HCT116 (cell line): ENCODE measurements at regions not wholly inside any gene's neighbourhood (a gene's known extent, or its start where the extent isn't known, plus 50 kb on each side); places are given as distances from the start of the nearest gene placed in this dataset.

Experiments used
- ATAC-seq: fragments of 200-7000 bp; cut with Tn5 transposase; 2 replicates; pipeline ENCODE4 v1.9.1; 2020; ENCODE audit warnings: mild to moderate bottlenecking, moderate library complexity
- BruUV-seq: library from RNA; stranded (reverse); fragments of 400-500 nt; replicated peaks from 2 replicates; lab custom pipeline; 2021; lab: Mats Ljungman, UMichigan
- CTCF ChIA-PET: fragments of 300-600 bp; sonication (Branson Sonifier 250); formaldehyde crosslinking; loops from one replicate; lab custom pipeline; 2021; ENCODE audit warnings: antibody characterized with exemption; lab: Charles Lee
- POLR2A ChIA-PET: fragments of 300-600, 350-600 bp; sonication (Branson Sonifier 250); formaldehyde crosslinking; loops from one replicate; lab custom pipeline; 2021; ENCODE audit warnings: antibody characterized with exemption; lab: Charles Lee
- RAD21 ChIA-PET, 2 experiments: fragments of 300-600 bp; sonication (Branson Sonifier 250); formaldehyde crosslinking; loops; one replicate each; lab custom pipeline; 2023; ENCODE audit warnings: low total read pairs in 2 of 2; ENCODE audit not compliant: uncharacterized antibody in 2 of 2, unreplicated experiment in 2 of 2, low non-redundant PET in 1 of 2; lab: Charles Lee
- DNase-seq: peaks from one replicate; pipeline ENCODE4 v3.0.0-alpha.2; 2010; ENCODE audit warnings: low read depth, low spot score
- H2AFZ ChIP-seq: fragments of 200-600 bp; shearing (Covaris generic), sonication (generic); 2 replicates; pipeline ENCODE4 v1.6.1; 2017; ENCODE audit warnings: low read depth, mixed run types, mixed read lengths, antibody characterized with exemption, low read length; ENCODE audit not compliant: poor library complexity, severe bottlenecking
- H3K27ac ChIP-seq: 2 replicates; pipeline ENCODE4 v1.5.1; 2012; ENCODE audit warnings: low read depth, low read length
- H3K27me3 ChIP-seq: fragments of 200-600 bp; sonication (generic); 2 replicates; pipeline ENCODE4 v1.6.1; 2016; ENCODE audit warnings: mixed run types, low read length, mixed read lengths; ENCODE audit not compliant: insufficient read depth
- H3K36me3 ChIP-seq, 2 experiments: fragments of 200-500 bp in 1 of 2; fragments of 200-600 bp in 1 of 2; sonication (Bioruptor generic) in 1 of 2; sonication (generic) in 1 of 2; 2 replicates each; pipeline versions ENCODE4 v1.5.1 to v1.6.1; 2014 to 2016; ENCODE audit warnings: low read length in 2 of 2, inconsistent platforms in 1 of 2, mixed read lengths in 1 of 2, mixed run types in 1 of 2; ENCODE audit not compliant: insufficient read depth in 2 of 2, control insufficient read depth in 1 of 2
- H3K4me1 ChIP-seq, 2 experiments: fragments of 200-600 bp in 1 of 2; sonication (generic) in 1 of 2; 2 replicates each; pipeline versions ENCODE4 v1.5.1 to v1.6.1; 2012 to 2017; ENCODE audit warnings: low read length in 2 of 2, inconsistent platforms in 1 of 2, mild to moderate bottlenecking in 1 of 2, mixed read lengths in 1 of 2, mixed run types in 1 of 2, moderate library complexity in 1 of 2; ENCODE audit not compliant: insufficient read depth in 2 of 2, control insufficient read depth in 1 of 2
- H3K4me2 ChIP-seq: fragments of 200-600 bp; sonication (generic); 2 replicates; pipeline ENCODE4 v1.6.1; 2017; ENCODE audit warnings: mixed run types, low read length, mixed read lengths
- H3K4me3 ChIP-seq, 2 experiments: fragments of 200-600 bp in 1 of 2; sonication (generic) in 1 of 2; replicated peaks in 1 of 2; 2 replicates each; pipeline ENCODE4 v1.5.1; 2011 to 2016; ENCODE audit warnings: low read length in 2 of 2, control low read depth in 1 of 2, low read depth in 1 of 2, mild to moderate bottlenecking in 1 of 2, mixed read lengths in 1 of 2, mixed run types in 1 of 2
- H3K79me2 ChIP-seq: fragments of 200-600 bp; sonication (generic); 2 replicates; pipeline ENCODE4 v1.6.1; 2017; ENCODE audit warnings: mild to moderate bottlenecking, mixed run types, low read length, moderate library complexity, mixed read lengths; ENCODE audit not compliant: insufficient read depth
- H3K9ac ChIP-seq: fragments of 200-600 bp; sonication (generic); 2 replicates; pipeline ENCODE4 v1.6.1; 2016; ENCODE audit warnings: low read length, mixed read lengths
- H3K9me2 ChIP-seq: fragments of 200-600 bp; sonication (generic), shearing (Covaris generic); 2 replicates; pipeline ENCODE4 v1.6.1; 2017; ENCODE audit warnings: mixed run types, mild to moderate bottlenecking, moderate library complexity; ENCODE audit not compliant: insufficient read depth
- H3K9me3 ChIP-seq, 2 experiments: fragments of 200-500 bp in 1 of 2; fragments of 200-600 bp in 1 of 2; sonication (Bioruptor generic) in 1 of 2; sonication (generic) in 1 of 2; 2 replicates each; pipeline ENCODE4 v1.6.1; 2014 to 2017; ENCODE audit warnings: low read length in 2 of 2, mixed read lengths in 2 of 2, inconsistent platforms in 1 of 2, low read depth in 1 of 2, mild to moderate bottlenecking in 1 of 2, mixed run types in 1 of 2, moderate library complexity in 1 of 2; ENCODE audit not compliant: control insufficient read depth in 1 of 2, insufficient read depth in 1 of 2
- H4K20me1 ChIP-seq: fragments of 200-600 bp; sonication (generic), shearing (Covaris generic); 2 replicates; pipeline ENCODE4 v1.6.1; 2017; ENCODE audit warnings: mixed run types, mild to moderate bottlenecking, moderate library complexity; ENCODE audit not compliant: insufficient read depth
- ATF3 ChIP-seq: IDR thresholded peaks from 2 replicates; pipeline ENCODE4 v1.6.1; 2012
- CBX3 ChIP-seq: IDR thresholded peaks from 2 replicates; pipeline ENCODE4 v1.6.1; 2012; ENCODE audit warnings: low read depth
- CTCF ChIP-seq, 3 experiments: fragments of 200-600 bp in 1 of 3; sonication (generic) in 1 of 3; IDR thresholded peaks in 2 of 3; conservative IDR thresholded peaks in 1 of 3; 2 replicates each; pipeline ENCODE4 v1.5.1; 2012 to 2017; ENCODE audit warnings: low read depth in 2 of 3, low read length in 2 of 3, antibody characterized with exemption in 1 of 3, borderline replicate concordance in 1 of 3, control low read depth in 1 of 3, mild to moderate bottlenecking in 1 of 3, mixed read lengths in 1 of 3, mixed run types in 1 of 3, moderate library complexity in 1 of 3; ENCODE audit not compliant: insufficient read depth in 1 of 3
- EGR1 ChIP-seq: IDR thresholded peaks from 2 replicates; pipeline ENCODE4 v1.6.1; 2012; ENCODE audit warnings: low read depth
- ELF1 ChIP-seq: IDR thresholded peaks from 2 replicates; pipeline ENCODE4 v1.6.1; 2012; ENCODE audit warnings: low read depth, borderline replicate concordance
- EZH2 ChIP-seq: fragments of 200-600 bp; sonication (generic); IDR thresholded peaks from 2 replicates; pipeline ENCODE4 v1.6.1; 2017; ENCODE audit warnings: antibody characterized with exemption, mixed run types
- FOSL1 ChIP-seq: IDR thresholded peaks from 2 replicates; pipeline ENCODE4 v1.6.1; 2012; ENCODE audit warnings: low read depth
- JUND ChIP-seq: IDR thresholded peaks from 2 replicates; pipeline ENCODE4 v1.6.1; 2012
- MAX ChIP-seq: IDR thresholded peaks from 2 replicates; pipeline ENCODE4 v1.6.1; 2012
- POLR2A ChIP-seq: IDR thresholded peaks from 2 replicates; pipeline ENCODE4 v1.7.0; 2011; ENCODE audit warnings: borderline replicate concordance; ENCODE audit not compliant: insufficient read depth, insufficient read length; ENCODE audit errors: extremely low read depth
- POLR2AphosphoS5 ChIP-seq: IDR thresholded peaks from 2 replicates; pipeline ENCODE4 v1.6.1; 2011; ENCODE audit warnings: mild to moderate bottlenecking, low read depth, low read length, moderate library complexity
- RAD21 ChIP-seq: IDR thresholded peaks from 2 replicates; pipeline ENCODE4 v1.6.1; 2012; ENCODE audit warnings: low read depth, mild to moderate bottlenecking
- SIN3A ChIP-seq: IDR thresholded peaks from 2 replicates; pipeline ENCODE4 v1.6.1; 2012; ENCODE audit warnings: low read depth
- SP1 ChIP-seq: IDR thresholded peaks from 2 replicates; pipeline ENCODE4 v1.6.1; 2012; ENCODE audit warnings: low read depth
- SRF ChIP-seq: IDR thresholded peaks from 2 replicates; pipeline ENCODE4 v1.6.1; 2012; ENCODE audit warnings: low read depth
- TCF7L2 ChIP-seq: IDR thresholded peaks from 2 replicates; pipeline ENCODE4 v1.7.0; 2011; ENCODE audit warnings: borderline replicate concordance, inconsistent platforms; ENCODE audit not compliant: insufficient read depth, insufficient read length; ENCODE audit errors: extremely low read depth
- YY1 ChIP-seq: IDR thresholded peaks from 2 replicates; pipeline ENCODE4 v1.6.1; 2011; ENCODE audit warnings: low read length, low read depth, moderate library complexity, mild to moderate bottlenecking; ENCODE audit not compliant: insufficient replicate concordance; ENCODE audit errors: extremely low read depth
- ZBTB33 ChIP-seq: IDR thresholded peaks from 2 replicates; pipeline ENCODE4 v1.6.1; 2011; ENCODE audit warnings: mild to moderate bottlenecking, low read length, moderate library complexity; ENCODE audit not compliant: insufficient replicate concordance; ENCODE audit errors: extremely low read depth
- ZFX ChIP-seq: fragments of 450-650 bp; IDR thresholded peaks from 2 replicates; pipeline ENCODE4 v1.6.1; 2017
- intact Hi-C: fragments of 100-400 bp; cut with micrococcal nuclease; formaldehyde crosslinking; loops from 2 replicates; pipeline ENCODE4 v1.10.0; 2022

- intact Hi-C loops = no loop called here
- Histone ChIP-seq H3K9me2 (no peaks in the 10 kb centered on the region), H3K27me3 (no peaks in the 10 kb centered on the region), H2AFZ (no peak overlapping the region), H3K4me1 (no peaks in the 10 kb centered on the region), H3K4me2 (no peak overlapping the region), H3K36me3 (no peaks in the 10 kb centered on the region), H4K20me1 (no peaks in the 10 kb centered on the region), H3K79me2 (no peaks in the 10 kb centered on the region), H3K9me3 (no peaks in the 10 kb centered on the region), H3K9ac (no peak overlapping the region), H3K4me3 (no peak overlapping the region), H3K27ac (no peak overlapping the region)
- DNase-seq (no peak), ATAC-seq (no peak)
- CTCF ChIA-PET = no interaction called here
- TF ChIP-seq YY1 (no peak), EZH2 (no peak), SIN3A (no peak), SRF (no peak), CBX3 (no peak), POLR2A (no peak), SP1 (no peak), CTCF (IDR thresholded peaks at IDR 0.05 in 2 of 3, conservative IDR thresholded peaks at IDR 0.05 in 1 of 3; ENCODE audit: borderline replicate concordance in 1 of 3, insufficient read depth in 1 of 3, low read depth in 2 of 3, low read length in 2 of 3) (no peak)
- BruUV-seq = no TSS peak
- RAD21 ChIA-PET = no interaction called here
- POLR2A ChIA-PET = no interaction called here
Observed at GRCh38 chr1:79708646-79709265, 702.2 kb upstream of the ADGRL4 start.

- H3K9me3 ChIP-seq = no peaks in the 10 kb centered on the region
- no peaks in the 10 kb centered on the region for H3K4me1 ChIP-seq
- no peaks in the 10 kb centered on the region for H3K9me2 ChIP-seq
- no peak overlapping the region for H3K27ac ChIP-seq
- no TSS peak for BruUV-seq
- no peak for ATAC-seq
- no peaks in the 10 kb centered on the region for H3K36me3 ChIP-seq
- H2AFZ ChIP-seq = no peak overlapping the region
- no peak overlapping the region for H3K4me2 ChIP-seq
- no peak overlapping the region for H3K9ac ChIP-seq
- ChIA-PET CTCF (no interaction called here), POLR2A (no interaction called here), RAD21 (no interaction called here)
- H4K20me1 ChIP-seq = no peaks in the 10 kb centered on the region
- no peaks in the 10 kb centered on the region for H3K79me2 ChIP-seq
- DNase-seq = no peak
- H3K27me3 ChIP-seq = no peaks in the 10 kb centered on the region
- H3K4me3 ChIP-seq = no peak overlapping the region
- intact Hi-C loops = no loop called here
- no peak for TF ChIP-seq ELF1
- TF ChIP-seq EZH2 = no peak
- TF ChIP-seq RAD21 = no peak
- no peak for TF ChIP-seq ZBTB33
- TF ChIP-seq POLR2AphosphoS5 = no peak
- no peak for TF ChIP-seq FOSL1
- TF ChIP-seq MAX = no peak
- TF ChIP-seq ATF3 = no peak
- TF ChIP-seq ZFX = no peak
- no peak for TF ChIP-seq JUND
- TF ChIP-seq SP1 = no peak
- TF ChIP-seq TCF7L2 = no peak
- TF ChIP-seq EGR1 = no peak
Observed at GRCh38 chr1:79705218-79705617, 698.7 kb upstream of the ADGRL4 start.
